Thyroid gland (tissue), 4 donors: ENCODE measurements at regions not wholly inside any gene's neighbourhood (a gene's known extent, or its start where the extent isn't known, plus 50 kb on each side); places are given as distances from the start of the nearest gene placed in this dataset.
"Not testable (repeated sequence)": the region's sequence is repeated elsewhere in the genome, so short reads cannot be mapped to it uniquely, and the experiment has no call there.

Experiments used
- POLR2A ChIP-seq, 2 donors: fragments of 450-650 bp; IDR thresholded peaks; one replicate each; pipeline ENCODE4 v1.6.1; 2017; ENCODE audit warnings: antibody characterized with exemption in 2 of 2, mild to moderate bottlenecking in 2 of 2, moderate library complexity in 1 of 2
- TF ChIP-seq, protein P1 (sequence below), 6 experiments: fragments of 200-600 bp in 3 of 6; fragments of 450-650 bp in 3 of 6; sonication (generic) in 3 of 6; IDR thresholded peaks; one replicate each; pipeline ENCODE4 v1.5.1; 2016 to 2019; ENCODE audit warnings: antibody characterized with exemption in 6 of 6, mild to moderate bottlenecking in 2 of 6, inconsistent platforms in 1 of 6, moderate library complexity in 1 of 6

DNA sequence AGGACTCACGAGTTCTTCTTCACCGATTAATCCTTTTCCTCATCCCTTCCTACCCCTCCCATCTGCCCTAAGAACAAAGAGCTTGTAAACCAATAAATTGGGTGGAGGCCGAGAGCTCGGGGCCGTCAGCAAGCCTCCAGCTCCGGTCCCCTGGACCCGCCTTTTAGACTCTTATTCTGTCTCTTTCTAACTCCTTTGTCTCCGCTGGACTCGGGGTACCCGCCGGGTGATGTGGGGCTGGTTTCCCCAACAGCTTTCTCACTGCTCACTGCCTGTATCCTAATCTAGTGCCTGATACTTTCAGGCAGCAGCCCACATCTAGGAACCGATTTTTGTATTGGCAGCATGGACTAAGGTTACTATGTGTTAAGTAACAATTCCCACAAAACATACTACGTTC, 169.1 kb downstream of the THBS2 start:
- TF ChIP-seq, protein P1, sequence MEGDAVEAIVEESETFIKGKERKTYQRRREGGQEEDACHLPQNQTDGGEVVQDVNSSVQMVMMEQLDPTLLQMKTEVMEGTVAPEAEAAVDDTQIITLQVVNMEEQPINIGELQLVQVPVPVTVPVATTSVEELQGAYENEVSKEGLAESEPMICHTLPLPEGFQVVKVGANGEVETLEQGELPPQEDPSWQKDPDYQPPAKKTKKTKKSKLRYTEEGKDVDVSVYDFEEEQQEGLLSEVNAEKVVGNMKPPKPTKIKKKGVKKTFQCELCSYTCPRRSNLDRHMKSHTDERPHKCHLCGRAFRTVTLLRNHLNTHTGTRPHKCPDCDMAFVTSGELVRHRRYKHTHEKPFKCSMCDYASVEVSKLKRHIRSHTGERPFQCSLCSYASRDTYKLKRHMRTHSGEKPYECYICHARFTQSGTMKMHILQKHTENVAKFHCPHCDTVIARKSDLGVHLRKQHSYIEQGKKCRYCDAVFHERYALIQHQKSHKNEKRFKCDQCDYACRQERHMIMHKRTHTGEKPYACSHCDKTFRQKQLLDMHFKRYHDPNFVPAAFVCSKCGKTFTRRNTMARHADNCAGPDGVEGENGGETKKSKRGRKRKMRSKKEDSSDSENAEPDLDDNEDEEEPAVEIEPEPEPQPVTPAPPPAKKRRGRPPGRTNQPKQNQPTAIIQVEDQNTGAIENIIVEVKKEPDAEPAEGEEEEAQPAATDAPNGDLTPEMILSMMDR (IDR thresholded peaks at IDR 0.05), result not testable (repeated sequence)
- TF ChIP-seq POLR2A (IDR thresholded peaks at IDR 0.05), result not testable (repeated sequence)
